ENCODE measurements at regions not wholly inside any gene's neighbourhood (a gene's known extent, or its start where the extent isn't known, plus 50 kb on each side); places are given as distances from the start of the nearest gene placed in this dataset.

- Mint-ChIP-seq H3K9me3 (peaks cover 4% of the 10 kb centered on the region), H3K4me3 (no peak overlapping the region), H3K4me1 (ENCODE audit: low read depth in 2 of 2) (no peaks in the 10 kb centered on the region), H3K27me3 (no peaks in the 10 kb centered on the region), H3K27ac (no peak overlapping the region), H3K36me3 (no peaks in the 10 kb centered on the region)
- no peak for DNase-seq (ENCODE audit: low spot score)
- no peak for ATAC-seq
These were observed 349.5 kb downstream of the GXYLT1 start for GRCh38 chr12:41795051-41795600.

GRCh38 chr12:41794336-41794735 is 350.3 kb downstream of the GXYLT1 start:
- peaks cover 4% of the 10 kb centered on the region for H3K9me3 Mint-ChIP-seq
- no peak for DNase-seq (ENCODE audit: low spot score)
- no peak overlapping the region for H3K27ac Mint-ChIP-seq
- H3K36me3 Mint-ChIP-seq: no peaks in the 10 kb centered on the region
- H3K4me3 Mint-ChIP-seq: no peak overlapping the region
- no peaks in the 10 kb centered on the region for H3K4me1 Mint-ChIP-seq (ENCODE audit: low read depth in 2 of 2)
- no peak for ATAC-seq
- no peaks in the 10 kb centered on the region for H3K27me3 Mint-ChIP-seq

GRCh38 chr12:41784957-41785356 is 359.7 kb downstream of the GXYLT1 start:
- Mint-ChIP-seq H3K9me3 (no peaks in the 10 kb centered on the region), H3K36me3 (no peaks in the 10 kb centered on the region), H3K27me3 (peaks cover 0 to 7% of the 10 kb centered on the region in 2 donors), H3K4me3 (no peak overlapping the region), H3K27ac (no peak overlapping the region), H3K4me1 (ENCODE audit: low read depth in 2 of 2) (no peaks in the 10 kb centered on the region)
- ATAC-seq (no peak), DNase-seq (ENCODE audit: low spot score) (no peak)

- DNase-seq (ENCODE audit: low spot score) (no peak), ATAC-seq (no peak)
- Mint-ChIP-seq H3K27me3 (peaks cover 0 to 7% of the 10 kb centered on the region in 2 donors), H3K4me1 (ENCODE audit: low read depth in 2 of 2) (no peaks in the 10 kb centered on the region), H3K9me3 (peaks cover 4% of the 10 kb centered on the region), H3K27ac (no peak overlapping the region), H3K4me3 (no peak overlapping the region), H3K36me3 (no peaks in the 10 kb centered on the region)
These were observed 365.7 kb downstream of the GXYLT1 start for GRCh38 chr12:41778934-41779333.

GRCh38 chr12:41777064-41777790 is 367.4 kb downstream of the GXYLT1 start:
- no peaks in the 10 kb centered on the region for H3K36me3 Mint-ChIP-seq
- ATAC-seq (no peak), DNase-seq (ENCODE audit: low spot score) (no peak)
- no peak overlapping the region for H3K4me3 Mint-ChIP-seq
- peaks cover 6% of the 10 kb centered on the region for H3K9me3 Mint-ChIP-seq
- peaks cover 0 to 7% of the 10 kb centered on the region in 2 donors for H3K27me3 Mint-ChIP-seq
- H3K27ac Mint-ChIP-seq: no peak overlapping the region
- no peaks in the 10 kb centered on the region for H3K4me1 Mint-ChIP-seq (ENCODE audit: low read depth in 2 of 2)

GRCh38 chr12:41772478-41772877 is 372.2 kb downstream of the GXYLT1 start:
- H3K36me3 Mint-ChIP-seq: no peaks in the 10 kb centered on the region
- no peaks in the 10 kb centered on the region for H3K27me3 Mint-ChIP-seq
- H3K4me3 Mint-ChIP-seq: no peak overlapping the region
- no peak for DNase-seq (ENCODE audit: low spot score)
- H3K27ac Mint-ChIP-seq: no peak overlapping the region
- no peak for ATAC-seq
- peaks cover 3% of the 10 kb centered on the region for H3K9me3 Mint-ChIP-seq
- no peaks in the 10 kb centered on the region for H3K4me1 Mint-ChIP-seq (ENCODE audit: low read depth in 2 of 2)

- no peak for ATAC-seq
- H3K9me3 Mint-ChIP-seq: peaks cover 3% of the 10 kb centered on the region
- H3K4me3 Mint-ChIP-seq: no peak overlapping the region
- H3K4me1 Mint-ChIP-seq (ENCODE audit: low read depth in 2 of 2): no peaks in the 10 kb centered on the region
- no peak for DNase-seq (ENCODE audit: low spot score)
- no peaks in the 10 kb centered on the region for H3K36me3 Mint-ChIP-seq
- H3K27me3 Mint-ChIP-seq: no peaks in the 10 kb centered on the region
- H3K27ac Mint-ChIP-seq: no peak overlapping the region
These were observed 374.9 kb downstream of the GXYLT1 start for GRCh38 chr12:41769810-41770209.

- Mint-ChIP-seq H3K4me3 (no peak overlapping the region), H3K27ac (no peak overlapping the region), H3K27me3 (no peaks in the 10 kb centered on the region), H3K36me3 (no peaks in the 10 kb centered on the region), H3K9me3 (peaks cover 5% of the 10 kb centered on the region), H3K4me1 (ENCODE audit: low read depth in 2 of 2) (no peaks in the 10 kb centered on the region)
- DNase-seq (ENCODE audit: low spot score) (no peak), ATAC-seq (peak in 1 of 2 donors; percentile 15)
These were observed 376.2 kb downstream of the GXYLT1 start for GRCh38 chr12:41768456-41768855.

GRCh38 chr12:41762691-41763090 is 382.0 kb downstream of the GXYLT1 start:
- Mint-ChIP-seq H3K4me1 (ENCODE audit: low read depth in 2 of 2) (no peaks in the 10 kb centered on the region), H3K36me3 (no peaks in the 10 kb centered on the region), H3K9me3 (peaks cover 5% of the 10 kb centered on the region), H3K27ac (no peak overlapping the region), H3K27me3 (no peaks in the 10 kb centered on the region), H3K4me3 (no peak overlapping the region)
- ATAC-seq (no peak), DNase-seq (ENCODE audit: low spot score) (no peak)

- H3K4me3 Mint-ChIP-seq: no peak overlapping the region
- no peak for DNase-seq (ENCODE audit: low spot score)
- H3K27ac Mint-ChIP-seq: no peak overlapping the region
- no peaks in the 10 kb centered on the region for H3K36me3 Mint-ChIP-seq
- no peaks in the 10 kb centered on the region for H3K4me1 Mint-ChIP-seq (ENCODE audit: low read depth in 2 of 2)
- ATAC-seq: no peak
- no peaks in the 10 kb centered on the region for H3K27me3 Mint-ChIP-seq
- peaks cover 6% of the 10 kb centered on the region for H3K9me3 Mint-ChIP-seq
These were observed 399.1 kb downstream of the GXYLT1 start for GRCh38 chr12:41745593-41745992.

GRCh38 chr12:41743835-41744234 is 400.8 kb downstream of the GXYLT1 start:
- H3K4me1 Mint-ChIP-seq (ENCODE audit: low read depth in 2 of 2): no peaks in the 10 kb centered on the region
- DNase-seq (ENCODE audit: low spot score) (no peak), ATAC-seq (no peak)
- H3K4me3 Mint-ChIP-seq: no peak overlapping the region
- H3K27me3 Mint-ChIP-seq: no peaks in the 10 kb centered on the region
- no peak overlapping the region for H3K27ac Mint-ChIP-seq
- H3K9me3 Mint-ChIP-seq: peaks cover 8% of the 10 kb centered on the region
- H3K36me3 Mint-ChIP-seq: no peaks in the 10 kb centered on the region

- Mint-ChIP-seq H3K36me3 (no peaks in the 10 kb centered on the region), H3K4me3 (no peak overlapping the region), H3K27ac (no peak overlapping the region), H3K4me1 (ENCODE audit: low read depth in 2 of 2) (no peaks in the 10 kb centered on the region), H3K27me3 (no peaks in the 10 kb centered on the region), H3K9me3 (peaks cover 4% of the 10 kb centered on the region)
- ATAC-seq: no peak
- no peak for DNase-seq (ENCODE audit: low spot score)
These were observed 405.6 kb downstream of the GXYLT1 start for GRCh38 chr12:41739066-41739465.

- DNase-seq (ENCODE audit: low spot score): no peak
- no peak for ATAC-seq
- Mint-ChIP-seq H3K36me3 (no peaks in the 10 kb centered on the region), H3K9me3 (peaks cover 6% of the 10 kb centered on the region), H3K4me1 (ENCODE audit: low read depth in 2 of 2) (no peaks in the 10 kb centered on the region), H3K27me3 (no peaks in the 10 kb centered on the region), H3K27ac (no peak overlapping the region), H3K4me3 (no peak overlapping the region)
These were observed 407.3 kb downstream of the GXYLT1 start for GRCh38 chr12:41737423-41737822.

- no peak overlapping the region for H3K27ac Mint-ChIP-seq
- DNase-seq (ENCODE audit: low spot score): no peak
- H3K27me3 Mint-ChIP-seq: no peaks in the 10 kb centered on the region
- no peaks in the 10 kb centered on the region for H3K4me1 Mint-ChIP-seq (ENCODE audit: low read depth in 2 of 2)
- peaks cover 6% of the 10 kb centered on the region for H3K9me3 Mint-ChIP-seq
- H3K36me3 Mint-ChIP-seq: no peaks in the 10 kb centered on the region
- ATAC-seq: no peak
- no peak overlapping the region for H3K4me3 Mint-ChIP-seq
These were observed 408.2 kb downstream of the GXYLT1 start for GRCh38 chr12:41736436-41736835.

- H3K4me1 Mint-ChIP-seq (ENCODE audit: low read depth in 2 of 2): no peaks in the 10 kb centered on the region
- no peak for DNase-seq (ENCODE audit: low spot score)
- H3K27ac Mint-ChIP-seq: no peak overlapping the region
- H3K9me3 Mint-ChIP-seq: peaks cover 3% of the 10 kb centered on the region
- no peak for ATAC-seq
- no peaks in the 10 kb centered on the region for H3K36me3 Mint-ChIP-seq
- no peak overlapping the region for H3K4me3 Mint-ChIP-seq
- H3K27me3 Mint-ChIP-seq: no peaks in the 10 kb centered on the region
These were observed 413.0 kb downstream of the GXYLT1 start for GRCh38 chr12:41731691-41732090.
